H9 (cell line): ENCODE measurements at regions not wholly inside any gene's neighbourhood (a gene's known extent, or its start where the extent isn't known, plus 50 kb on each side); places are given as distances from the start of the nearest gene placed in this dataset.

Source experiments
- DNase-seq: peaks from one replicate; pipeline ENCODE4 v3.0.0-alpha.2; 2017
- H2AFZ ChIP-seq: one replicate; pipeline ENCODE4 v1.6.1; 2013; ENCODE audit warnings: mild to moderate bottlenecking, low read length, control low read depth, moderate library complexity
- H2AK5ac ChIP-seq: 2 replicates; pipeline ENCODE4 v1.6.1; 2013; ENCODE audit warnings: low read length, control low read depth, mixed read lengths; ENCODE audit not compliant: insufficient read length
- H2BK120ac ChIP-seq: one replicate; pipeline ENCODE4 v1.6.1; 2013; ENCODE audit warnings: low read depth, mild to moderate bottlenecking, low read length, control low read depth, inconsistent platforms; ENCODE audit not compliant: poor library complexity, severe bottlenecking
- H2BK12ac ChIP-seq: 2 replicates; pipeline ENCODE4 v1.6.1; 2013; ENCODE audit warnings: low read length, control low read depth, mixed read lengths, low read depth; ENCODE audit not compliant: insufficient read length
- H2BK15ac ChIP-seq: 2 replicates; pipeline ENCODE4 v1.6.1; 2013; ENCODE audit warnings: low read depth, low read length, control low read depth
- H2BK20ac ChIP-seq: one replicate; pipeline ENCODE4 v1.6.1; 2013; ENCODE audit warnings: low read depth, mild to moderate bottlenecking, low read length, control low read depth, inconsistent platforms; ENCODE audit not compliant: poor library complexity, severe bottlenecking
- H2BK5ac ChIP-seq: 2 replicates; pipeline ENCODE4 v1.6.1; 2013; ENCODE audit warnings: low read length, control low read depth, mixed read lengths; ENCODE audit not compliant: insufficient read length
- H3K14ac ChIP-seq: 2 replicates; pipeline ENCODE4 v1.6.1; 2013; ENCODE audit warnings: low read length, control low read depth; ENCODE audit not compliant: insufficient read depth
- H3K18ac ChIP-seq: 2 replicates; pipeline ENCODE4 v1.6.1; 2013; ENCODE audit warnings: low read depth, mild to moderate bottlenecking, mixed read lengths, low read length, control low read depth; ENCODE audit not compliant: insufficient read length
- H3K23ac ChIP-seq: 2 replicates; pipeline ENCODE4 v1.6.1; 2013; ENCODE audit warnings: low read length, control low read depth, mixed read lengths, low read depth; ENCODE audit not compliant: insufficient read length
- H3K23me2 ChIP-seq: 2 replicates; pipeline ENCODE4 v1.6.1; 2013; ENCODE audit warnings: low read depth, mild to moderate bottlenecking, mixed read lengths, low read length, control low read depth; ENCODE audit not compliant: insufficient read length, poor library complexity, severe bottlenecking
- H3K27ac ChIP-seq: 2 replicates; pipeline ENCODE4 v1.5.1; 2013; ENCODE audit warnings: low read length, control low read depth, mixed read lengths, low read depth; ENCODE audit not compliant: insufficient read length
- H3K27me3 ChIP-seq: 2 replicates; pipeline ENCODE4 v1.6.1; 2013; ENCODE audit warnings: low read length, control low read depth, inconsistent platforms; ENCODE audit not compliant: insufficient read depth
- H3K4ac ChIP-seq: 2 replicates; pipeline ENCODE4 v1.6.1; 2013; ENCODE audit warnings: low read depth, mild to moderate bottlenecking, control low read depth, inconsistent platforms, low read length, moderate library complexity
- H3K4me1 ChIP-seq: 2 replicates; pipeline ENCODE4 v1.6.1; 2013; ENCODE audit warnings: low read length, control low read depth, inconsistent platforms; ENCODE audit not compliant: insufficient read depth
- H3K4me2 ChIP-seq: 2 replicates; pipeline ENCODE4 v1.6.1; 2013; ENCODE audit warnings: low read length, control low read depth, mixed read lengths; ENCODE audit not compliant: insufficient read length, insufficient read depth
- H3K56ac ChIP-seq: 2 replicates; pipeline ENCODE4 v1.6.1; 2013; ENCODE audit warnings: low read depth, mild to moderate bottlenecking, mixed read lengths, low read length, control low read depth; ENCODE audit not compliant: insufficient read length
- H3K79me1 ChIP-seq: 2 replicates; pipeline ENCODE4 v1.6.1; 2013; ENCODE audit warnings: low read depth, mild to moderate bottlenecking, moderate library complexity, low read length, control low read depth, inconsistent platforms; ENCODE audit not compliant: insufficient read depth, poor library complexity, severe bottlenecking
- H3K79me2 ChIP-seq: 2 replicates; pipeline ENCODE4 v1.6.1; 2013; ENCODE audit warnings: low read length, control low read depth, inconsistent platforms; ENCODE audit not compliant: insufficient read depth
- H3K9ac ChIP-seq: 2 replicates; pipeline ENCODE4 v1.6.1; 2013; ENCODE audit warnings: low read length, control low read depth, mixed read lengths; ENCODE audit not compliant: insufficient read length; ENCODE audit errors: extremely low read depth
- H3K9me3 ChIP-seq: one replicate; pipeline ENCODE4 v1.6.1; 2013; ENCODE audit warnings: low read depth, low read length, inconsistent platforms; ENCODE audit not compliant: control insufficient read depth
- H3T11ph ChIP-seq: one replicate; pipeline ENCODE4 v1.6.1; 2013; ENCODE audit warnings: mild to moderate bottlenecking, low read length, control low read depth, inconsistent platforms
- H4K20me1 ChIP-seq: one replicate; pipeline ENCODE4 v1.6.1; 2013; ENCODE audit not compliant: control insufficient read depth, insufficient read length, insufficient read depth
- H4K5ac ChIP-seq: 2 replicates; pipeline ENCODE4 v1.6.1; 2013; ENCODE audit warnings: low read depth, mild to moderate bottlenecking, mixed read lengths, low read length, control low read depth; ENCODE audit not compliant: insufficient read length
- H4K8ac ChIP-seq: replicated peaks from 2 replicates; pipeline ENCODE4 v1.6.1; 2013; ENCODE audit warnings: low read length, control low read depth, mixed read lengths, low read depth; ENCODE audit not compliant: insufficient read length
- H4K91ac ChIP-seq: 2 replicates; pipeline ENCODE4 v1.6.1; 2013; ENCODE audit warnings: low read depth, mild to moderate bottlenecking, moderate library complexity, mixed read lengths, low read length, control low read depth; ENCODE audit not compliant: insufficient read length
- H3K27ac Mint-ChIP-seq, 3 experiments: 2 replicates in 2 of 3; 3 replicates in 1 of 3; pipeline ENCODE4 v1.8.0; 2020 to 2021; ENCODE audit warnings: mixed read lengths in 3 of 3, mild to moderate bottlenecking in 1 of 3, moderate library complexity in 1 of 3
- H3K27me3 Mint-ChIP-seq: 2 replicates; pipeline ENCODE4 v1.8.0; 2021; ENCODE audit warnings: low read depth, mild to moderate bottlenecking, moderate library complexity, mixed read lengths
- H3K36me3 Mint-ChIP-seq, 3 experiments: 2 replicates in 2 of 3; 3 replicates in 1 of 3; pipeline ENCODE4 v1.8.0; 2020 to 2021; ENCODE audit warnings: low read depth in 3 of 3, mixed read lengths in 3 of 3; ENCODE audit not compliant: insufficient read depth in 1 of 3
- H3K4me1 Mint-ChIP-seq, 2 experiments: 2 replicates each; pipeline ENCODE4 v1.8.0; 2020; ENCODE audit warnings: mixed read lengths in 2 of 2
- H3K4me3 Mint-ChIP-seq, 2 experiments: 2 replicates in 1 of 2; 3 replicates in 1 of 2; pipeline ENCODE4 v1.8.0; 2020 to 2021; ENCODE audit warnings: mild to moderate bottlenecking in 2 of 2, mixed read lengths in 2 of 2, moderate library complexity in 1 of 2
- H3K9me3 Mint-ChIP-seq, 2 experiments: 2 replicates in 1 of 2; 3 replicates in 1 of 2; pipeline ENCODE4 v1.8.0; 2020; ENCODE audit warnings: mild to moderate bottlenecking in 2 of 2, mixed read lengths in 2 of 2, moderate library complexity in 1 of 2
- WGBS: extraction: QIAGEN DNeasy Blood & Tissue Kit; methylation state at CpG from one replicate; pipeline ENCODE4 v1.1.7; 2013; ENCODE audit warnings: missing lambda C conversion rate, low lambda C conversion rate, mixed read lengths; ENCODE audit not compliant: insufficient read length; ENCODE audit errors: extremely low coverage; 5-methylcytosine and 5-hydroxymethylcytosine counted together
- TF ChIP-seq, protein P1 (sequence below): fragments of 200-600 bp; sonication (generic); conservative IDR thresholded peaks from 3 replicates; pipeline ENCODE4 v1.8.0; 2021; ENCODE audit warnings: antibody characterized with exemption, mild to moderate bottlenecking

DNA sequence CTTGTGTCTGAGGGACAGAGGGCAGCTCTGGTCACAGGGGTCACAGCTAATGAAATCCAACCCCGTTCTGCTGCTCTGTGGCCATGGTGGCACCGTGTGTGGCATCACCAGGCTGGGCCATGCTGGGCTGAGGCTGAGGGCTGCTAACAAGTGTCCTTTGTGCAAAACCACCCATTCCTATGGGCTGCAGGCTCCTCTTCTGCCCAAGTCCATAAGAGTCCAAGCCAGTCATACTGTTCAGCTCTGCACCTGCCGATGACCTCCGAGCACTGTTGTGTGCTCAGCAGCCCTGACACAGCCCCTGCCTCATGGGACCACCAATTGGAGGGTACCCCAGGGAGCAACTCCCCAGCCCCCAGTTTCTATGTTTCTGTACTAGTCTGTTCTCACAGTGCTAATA is 133.1 kb downstream of the WDR11 start:
- H3K79me1 ChIP-seq = no peaks in the 10 kb centered on the region
- DNase-seq = no peak
- H3K27me3 ChIP-seq = no peaks in the 10 kb centered on the region; the same call in 1 of the 2 replicates
- no CpG with 5 or more reads among the region's 4 CpGs for WGBS
- peaks cover 10 to 34% (median 19%) of the 10 kb centered on the region in 3 experiments for H3K36me3 Mint-ChIP-seq
- no peak overlapping the region for H4K5ac ChIP-seq
- H3K18ac ChIP-seq = no peak overlapping the region
- no peak overlapping the region for H3K56ac ChIP-seq
- H3K23me2 ChIP-seq = peaks cover 9% of the 10 kb centered on the region
- no peak overlapping the region for H3K9ac ChIP-seq
- no peak overlapping the region for H3K4ac ChIP-seq
- H3K27ac Mint-ChIP-seq = no peak overlapping the region
- H2BK5ac ChIP-seq = no peak overlapping the region
- H3K23ac ChIP-seq = no peak overlapping the region
- H2BK120ac ChIP-seq = no peak overlapping the region
- no peak overlapping the region for H3K4me3 Mint-ChIP-seq
- H3K14ac ChIP-seq = no peak overlapping the region
- peaks cover 22% of the 10 kb centered on the region for H3K9me3 ChIP-seq
- no peak overlapping the region for H4K8ac ChIP-seq
- no peak overlapping the region for H3K27ac ChIP-seq
- TF ChIP-seq, protein P1, sequence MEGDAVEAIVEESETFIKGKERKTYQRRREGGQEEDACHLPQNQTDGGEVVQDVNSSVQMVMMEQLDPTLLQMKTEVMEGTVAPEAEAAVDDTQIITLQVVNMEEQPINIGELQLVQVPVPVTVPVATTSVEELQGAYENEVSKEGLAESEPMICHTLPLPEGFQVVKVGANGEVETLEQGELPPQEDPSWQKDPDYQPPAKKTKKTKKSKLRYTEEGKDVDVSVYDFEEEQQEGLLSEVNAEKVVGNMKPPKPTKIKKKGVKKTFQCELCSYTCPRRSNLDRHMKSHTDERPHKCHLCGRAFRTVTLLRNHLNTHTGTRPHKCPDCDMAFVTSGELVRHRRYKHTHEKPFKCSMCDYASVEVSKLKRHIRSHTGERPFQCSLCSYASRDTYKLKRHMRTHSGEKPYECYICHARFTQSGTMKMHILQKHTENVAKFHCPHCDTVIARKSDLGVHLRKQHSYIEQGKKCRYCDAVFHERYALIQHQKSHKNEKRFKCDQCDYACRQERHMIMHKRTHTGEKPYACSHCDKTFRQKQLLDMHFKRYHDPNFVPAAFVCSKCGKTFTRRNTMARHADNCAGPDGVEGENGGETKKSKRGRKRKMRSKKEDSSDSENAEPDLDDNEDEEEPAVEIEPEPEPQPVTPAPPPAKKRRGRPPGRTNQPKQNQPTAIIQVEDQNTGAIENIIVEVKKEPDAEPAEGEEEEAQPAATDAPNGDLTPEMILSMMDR = no peak
- H3K79me2 ChIP-seq = no peaks in the 10 kb centered on the region
- peaks cover 27 to 35% of the 10 kb centered on the region in 2 experiments for H3K9me3 Mint-ChIP-seq
- H3K4me1 ChIP-seq = peaks cover 9% of the 10 kb centered on the region
- H2BK20ac ChIP-seq = no peak overlapping the region
- peaks cover 31% of the 10 kb centered on the region for H3K27me3 Mint-ChIP-seq
- no peak overlapping the region for H2AFZ ChIP-seq
- H4K20me1 ChIP-seq = no peaks in the 10 kb centered on the region
- no peak overlapping the region for H4K91ac ChIP-seq
- H2BK12ac ChIP-seq = no peak overlapping the region
- H3K4me2 ChIP-seq = no peak overlapping the region
- H3T11ph ChIP-seq = no peak overlapping the region
- H3K4me1 Mint-ChIP-seq = peaks cover 31 to 36% of the 10 kb centered on the region in 2 experiments
- no peak overlapping the region for H2AK5ac ChIP-seq
- no peak overlapping the region for H2BK15ac ChIP-seq
